HepG2 (cell line): ENCODE measurements at regions not wholly inside any gene's neighbourhood (a gene's known extent, or its start where the extent isn't known, plus 50 kb on each side); places are given as distances from the start of the nearest gene placed in this dataset.

Source experiments
- HDAC2 ChIP-seq: sonication (generic); formaldehyde crosslinking; IDR thresholded peaks from 2 replicates; pipeline ENCODE4 v1.4.0; 2020; ENCODE audit warnings: missing genetic modification reagents
- HNRNPH1 ChIP-seq: fragments of 200-400 bp; formaldehyde crosslinking; optimal IDR thresholded peaks from 2 replicates; pipeline ENCODE3; 2017; ENCODE audit warnings: mild to moderate bottlenecking, low read depth, low read length
- KDM5A ChIP-seq: fragments of 200-600 bp; sonication (generic); IDR thresholded peaks from 2 replicates; pipeline ENCODE4 v1.7.0; 2018; ENCODE audit warnings: antibody characterized with exemption, mild to moderate bottlenecking, low read length, borderline replicate concordance
- KDM5B ChIP-seq: sonication (generic); formaldehyde crosslinking; IDR thresholded peaks from 2 replicates; pipeline ENCODE4 v1.4.0; 2020; ENCODE audit warnings: missing genetic modification reagents, mild to moderate bottlenecking, borderline replicate concordance
- NR1H2 ChIP-seq: sonication (generic); formaldehyde crosslinking; IDR thresholded peaks from 2 replicates; pipeline ENCODE4 v1.8.1; 2022; ENCODE audit warnings: low read depth, missing genetic modification reagents, borderline replicate concordance
- NRL ChIP-seq: sonication (generic); formaldehyde crosslinking; IDR thresholded peaks from 2 replicates; pipeline ENCODE4 v1.5.0; 2020; ENCODE audit warnings: missing genetic modification reagents, mild to moderate bottlenecking, moderate library complexity, borderline replicate concordance
- ZNF235 ChIP-seq: sonication (generic); formaldehyde crosslinking; IDR thresholded peaks from 2 replicates; pipeline ENCODE4 v1.8.1; 2023; ENCODE audit warnings: mild to moderate bottlenecking, missing genetic modification reagents, borderline replicate concordance
- ZNF30 ChIP-seq: sonication (generic); formaldehyde crosslinking; IDR thresholded peaks from 2 replicates; pipeline ENCODE4 v1.5.0; 2020; ENCODE audit warnings: mild to moderate bottlenecking, missing genetic modification reagents
- ZNF350 ChIP-seq: sonication (generic); formaldehyde crosslinking; IDR thresholded peaks from 2 replicates; pipeline ENCODE4 v1.4.0; 2020; ENCODE audit warnings: mild to moderate bottlenecking, low read depth, missing genetic modification reagents, borderline replicate concordance
- ZNF44 ChIP-seq: sonication (generic); formaldehyde crosslinking; IDR thresholded peaks from 2 replicates; pipeline ENCODE4 v1.5.1; 2020; ENCODE audit warnings: mild to moderate bottlenecking, missing genetic modification reagents
- ZNF749 ChIP-seq: sonication (generic); formaldehyde crosslinking; IDR thresholded peaks from 2 replicates; pipeline ENCODE4 v1.8.0; 2022; ENCODE audit warnings: mild to moderate bottlenecking, missing genetic modification reagents, moderate library complexity, borderline replicate concordance
- TF ChIP-seq, protein P1 (sequence below): sonication (generic); formaldehyde crosslinking; IDR thresholded peaks from 2 replicates; pipeline ENCODE4 v1.5.0; 2020; ENCODE audit warnings: mild to moderate bottlenecking, missing genetic modification reagents, moderate library complexity
- TF ChIP-seq, protein P2 (sequence below): sonication (generic); formaldehyde crosslinking; IDR thresholded peaks from 2 replicates; pipeline ENCODE4 v1.4.0; 2020; ENCODE audit warnings: missing genetic modification reagents
- TF ChIP-seq, protein P3 (sequence below): sonication (generic); formaldehyde crosslinking; IDR thresholded peaks from 2 replicates; pipeline ENCODE4 v1.4.0; 2020; ENCODE audit warnings: missing genetic modification reagents, borderline replicate concordance

DNA sequence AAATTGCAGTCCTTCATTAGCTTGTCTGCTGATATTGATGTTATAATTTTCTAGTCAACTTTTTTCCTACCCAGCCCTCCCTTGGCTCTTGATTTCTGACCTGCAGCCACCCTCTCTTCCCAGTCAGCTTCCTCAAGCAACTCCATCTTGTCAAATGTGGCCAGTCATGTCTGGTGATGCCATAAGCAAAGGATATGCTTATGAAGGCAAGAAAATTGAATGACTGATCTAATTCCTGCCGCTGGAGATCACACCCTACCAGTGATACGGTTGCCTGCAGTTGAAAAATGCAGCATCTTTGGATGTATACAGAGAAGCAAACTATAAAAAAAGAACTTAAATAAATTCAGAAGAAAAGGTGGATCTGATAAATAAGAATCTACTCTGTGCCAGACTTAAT lies 297.1 kb upstream of the DAB1 start:
- TF ChIP-seq ZNF749 (CRISPR knock-in tag) = no peak
- TF ChIP-seq NRL (CRISPR knock-in tag) = no peak
- TF ChIP-seq ZNF235 (CRISPR knock-in tag) = no peak
- TF ChIP-seq HDAC2 = no peak
- TF ChIP-seq, protein P1, sequence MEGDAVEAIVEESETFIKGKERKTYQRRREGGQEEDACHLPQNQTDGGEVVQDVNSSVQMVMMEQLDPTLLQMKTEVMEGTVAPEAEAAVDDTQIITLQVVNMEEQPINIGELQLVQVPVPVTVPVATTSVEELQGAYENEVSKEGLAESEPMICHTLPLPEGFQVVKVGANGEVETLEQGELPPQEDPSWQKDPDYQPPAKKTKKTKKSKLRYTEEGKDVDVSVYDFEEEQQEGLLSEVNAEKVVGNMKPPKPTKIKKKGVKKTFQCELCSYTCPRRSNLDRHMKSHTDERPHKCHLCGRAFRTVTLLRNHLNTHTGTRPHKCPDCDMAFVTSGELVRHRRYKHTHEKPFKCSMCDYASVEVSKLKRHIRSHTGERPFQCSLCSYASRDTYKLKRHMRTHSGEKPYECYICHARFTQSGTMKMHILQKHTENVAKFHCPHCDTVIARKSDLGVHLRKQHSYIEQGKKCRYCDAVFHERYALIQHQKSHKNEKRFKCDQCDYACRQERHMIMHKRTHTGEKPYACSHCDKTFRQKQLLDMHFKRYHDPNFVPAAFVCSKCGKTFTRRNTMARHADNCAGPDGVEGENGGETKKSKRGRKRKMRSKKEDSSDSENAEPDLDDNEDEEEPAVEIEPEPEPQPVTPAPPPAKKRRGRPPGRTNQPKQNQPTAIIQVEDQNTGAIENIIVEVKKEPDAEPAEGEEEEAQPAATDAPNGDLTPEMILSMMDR = no peak
- TF ChIP-seq HNRNPH1 = no peak
- TF ChIP-seq KDM5A = no peak
- no peak for TF ChIP-seq ZNF44 (CRISPR knock-in tag)
- TF ChIP-seq, protein P2, sequence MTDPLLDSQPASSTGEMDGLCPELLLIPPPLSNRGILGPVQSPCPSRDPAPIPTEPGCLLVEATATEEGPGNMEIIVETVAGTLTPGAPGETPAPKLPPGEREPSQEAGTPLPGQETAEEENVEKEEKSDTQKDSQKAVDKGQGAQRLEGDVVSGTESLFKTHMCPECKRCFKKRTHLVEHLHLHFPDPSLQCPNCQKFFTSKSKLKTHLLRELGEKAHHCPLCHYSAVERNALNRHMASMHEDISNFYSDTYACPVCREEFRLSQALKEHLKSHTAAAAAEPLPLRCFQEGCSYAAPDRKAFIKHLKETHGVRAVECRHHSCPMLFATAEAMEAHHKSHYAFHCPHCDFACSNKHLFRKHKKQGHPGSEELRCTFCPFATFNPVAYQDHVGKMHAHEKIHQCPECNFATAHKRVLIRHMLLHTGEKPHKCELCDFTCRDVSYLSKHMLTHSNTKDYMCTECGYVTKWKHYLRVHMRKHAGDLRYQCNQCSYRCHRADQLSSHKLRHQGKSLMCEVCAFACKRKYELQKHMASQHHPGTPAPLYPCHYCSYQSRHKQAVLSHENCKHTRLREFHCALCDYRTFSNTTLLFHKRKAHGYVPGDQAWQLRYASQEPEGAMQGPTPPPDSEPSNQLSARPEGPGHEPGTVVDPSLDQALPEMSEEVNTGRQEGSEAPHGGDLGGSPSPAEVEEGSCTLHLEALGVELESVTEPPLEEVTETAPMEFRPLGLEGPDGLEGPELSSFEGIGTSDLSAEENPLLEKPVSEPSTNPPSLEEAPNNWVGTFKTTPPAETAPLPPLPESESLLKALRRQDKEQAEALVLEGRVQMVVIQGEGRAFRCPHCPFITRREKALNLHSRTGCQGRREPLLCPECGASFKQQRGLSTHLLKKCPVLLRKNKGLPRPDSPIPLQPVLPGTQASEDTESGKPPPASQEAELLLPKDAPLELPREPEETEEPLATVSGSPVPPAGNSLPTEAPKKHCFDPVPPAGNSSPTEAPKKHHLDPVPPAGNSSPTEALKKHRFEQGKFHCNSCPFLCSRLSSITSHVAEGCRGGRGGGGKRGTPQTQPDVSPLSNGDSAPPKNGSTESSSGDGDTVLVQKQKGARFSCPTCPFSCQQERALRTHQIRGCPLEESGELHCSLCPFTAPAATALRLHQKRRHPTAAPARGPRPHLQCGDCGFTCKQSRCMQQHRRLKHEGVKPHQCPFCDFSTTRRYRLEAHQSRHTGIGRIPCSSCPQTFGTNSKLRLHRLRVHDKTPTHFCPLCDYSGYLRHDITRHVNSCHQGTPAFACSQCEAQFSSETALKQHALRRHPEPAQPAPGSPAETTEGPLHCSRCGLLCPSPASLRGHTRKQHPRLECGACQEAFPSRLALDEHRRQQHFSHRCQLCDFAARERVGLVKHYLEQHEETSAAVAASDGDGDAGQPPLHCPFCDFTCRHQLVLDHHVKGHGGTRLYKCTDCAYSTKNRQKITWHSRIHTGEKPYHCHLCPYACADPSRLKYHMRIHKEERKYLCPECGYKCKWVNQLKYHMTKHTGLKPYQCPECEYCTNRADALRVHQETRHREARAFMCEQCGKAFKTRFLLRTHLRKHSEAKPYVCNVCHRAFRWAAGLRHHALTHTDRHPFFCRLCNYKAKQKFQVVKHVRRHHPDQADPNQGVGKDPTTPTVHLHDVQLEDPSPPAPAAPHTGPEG (CRISPR knock-in tag) = no peak
- TF ChIP-seq NR1H2 (CRISPR knock-in tag) = no peak
- TF ChIP-seq ZNF350 (CRISPR knock-in tag) = no peak
- TF ChIP-seq ZNF30 (CRISPR knock-in tag) = no peak
- no peak for TF ChIP-seq KDM5B (CRISPR knock-in tag)
- TF ChIP-seq, protein P3, sequence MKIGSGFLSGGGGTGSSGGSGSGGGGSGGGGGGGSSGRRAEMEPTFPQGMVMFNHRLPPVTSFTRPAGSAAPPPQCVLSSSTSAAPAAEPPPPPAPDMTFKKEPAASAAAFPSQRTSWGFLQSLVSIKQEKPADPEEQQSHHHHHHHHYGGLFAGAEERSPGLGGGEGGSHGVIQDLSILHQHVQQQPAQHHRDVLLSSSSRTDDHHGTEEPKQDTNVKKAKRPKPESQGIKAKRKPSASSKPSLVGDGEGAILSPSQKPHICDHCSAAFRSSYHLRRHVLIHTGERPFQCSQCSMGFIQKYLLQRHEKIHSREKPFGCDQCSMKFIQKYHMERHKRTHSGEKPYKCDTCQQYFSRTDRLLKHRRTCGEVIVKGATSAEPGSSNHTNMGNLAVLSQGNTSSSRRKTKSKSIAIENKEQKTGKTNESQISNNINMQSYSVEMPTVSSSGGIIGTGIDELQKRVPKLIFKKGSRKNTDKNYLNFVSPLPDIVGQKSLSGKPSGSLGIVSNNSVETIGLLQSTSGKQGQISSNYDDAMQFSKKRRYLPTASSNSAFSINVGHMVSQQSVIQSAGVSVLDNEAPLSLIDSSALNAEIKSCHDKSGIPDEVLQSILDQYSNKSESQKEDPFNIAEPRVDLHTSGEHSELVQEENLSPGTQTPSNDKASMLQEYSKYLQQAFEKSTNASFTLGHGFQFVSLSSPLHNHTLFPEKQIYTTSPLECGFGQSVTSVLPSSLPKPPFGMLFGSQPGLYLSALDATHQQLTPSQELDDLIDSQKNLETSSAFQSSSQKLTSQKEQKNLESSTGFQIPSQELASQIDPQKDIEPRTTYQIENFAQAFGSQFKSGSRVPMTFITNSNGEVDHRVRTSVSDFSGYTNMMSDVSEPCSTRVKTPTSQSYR (CRISPR knock-in tag) = no peak
